RWPE2 (cell line): ENCODE measurements at regions not wholly inside any gene's neighbourhood (a gene's known extent, or its start where the extent isn't known, plus 50 kb on each side); places are given as distances from the start of the nearest gene placed in this dataset.

Experiments used
- ATAC-seq: fragments of 200-7000 bp; cut with Tn5 transposase; 3 replicates; pipeline ENCODE4 v1.9.1; 2021; ENCODE audit warnings: low read depth
- DNase-seq: peaks from one replicate; pipeline ENCODE4 v3.0.0-alpha.2; 2020; ENCODE audit warnings: low spot score
- H3K27ac ChIP-seq: fragments of 450-650 bp; 2 replicates; pipeline ENCODE4 v1.5.1; 2017; ENCODE audit warnings: mild to moderate bottlenecking; ENCODE audit not compliant: poor library complexity, severe bottlenecking
- H3K27me3 ChIP-seq: fragments of 250-450 bp; sonication (Bioruptor Pico); 2 replicates; pipeline ENCODE4 v1.5.1; 2021; ENCODE audit warnings: mild to moderate bottlenecking, moderate library complexity; ENCODE audit not compliant: insufficient read depth, poor library complexity, severe bottlenecking
- H3K36me3 ChIP-seq: fragments of 250-450 bp; sonication (Bioruptor Pico); 2 replicates; pipeline ENCODE4 v1.5.1; 2020; ENCODE audit warnings: low read depth, mild to moderate bottlenecking, moderate library complexity
- H3K4me1 ChIP-seq: fragments of 250-450 bp; sonication (Bioruptor Pico); 2 replicates; pipeline ENCODE4 v1.5.1; 2021; ENCODE audit warnings: mild to moderate bottlenecking, moderate library complexity; ENCODE audit not compliant: insufficient read depth, poor library complexity, severe bottlenecking
- H3K4me3 ChIP-seq: fragments of 250-450 bp; sonication (Bioruptor Pico); 2 replicates; pipeline ENCODE4 v1.5.1; 2021; ENCODE audit warnings: mild to moderate bottlenecking, moderate library complexity; ENCODE audit not compliant: severe bottlenecking
- H3K9me3 ChIP-seq: fragments of 250-450 bp; sonication (Bioruptor Pico); 2 replicates; pipeline ENCODE4 v1.5.1; 2021; ENCODE audit warnings: mild to moderate bottlenecking, moderate library complexity; ENCODE audit not compliant: severe bottlenecking
- TF ChIP-seq, protein P1 (sequence below): fragments of 450-650 bp; IDR thresholded peaks from one replicate; pipeline ENCODE4 v1.5.1; 2017; ENCODE audit warnings: mild to moderate bottlenecking, moderate library complexity; ENCODE audit not compliant: poor library complexity, severe bottlenecking

DNA sequence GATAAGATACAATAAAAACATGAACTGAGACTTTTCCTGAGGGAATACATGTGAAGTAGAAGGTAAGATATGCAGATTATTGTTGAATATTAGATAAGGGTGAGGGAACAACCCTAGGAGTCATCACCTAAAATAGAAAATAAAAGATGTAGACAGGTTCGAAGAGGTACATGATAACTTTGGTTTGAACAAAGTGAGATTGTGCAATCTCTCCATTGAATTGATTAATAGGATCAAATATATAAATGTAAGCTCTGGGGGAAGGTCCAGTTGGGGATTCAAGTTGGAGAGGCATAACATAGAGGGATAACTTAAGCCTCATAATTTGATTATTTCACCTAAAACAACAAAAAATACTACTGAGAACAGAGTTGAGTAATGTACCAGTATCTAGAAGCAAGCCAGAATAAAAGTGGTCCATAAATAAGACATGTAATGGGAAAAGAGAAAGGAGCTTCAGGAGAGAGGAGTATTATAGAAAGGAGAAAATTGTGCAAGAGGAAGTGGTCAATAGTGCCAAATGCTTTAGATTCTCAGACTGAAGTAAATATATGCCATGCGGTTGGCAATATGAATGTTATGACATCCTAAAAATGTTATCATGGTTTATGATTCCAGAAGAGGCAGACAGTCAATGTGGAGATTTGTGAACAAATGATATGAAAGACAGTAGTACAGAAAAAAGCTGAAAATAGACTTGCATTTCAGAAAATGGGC, 282.3 kb upstream of the CHRM2 start:
- no peak for DNase-seq
- TF ChIP-seq, protein P1, sequence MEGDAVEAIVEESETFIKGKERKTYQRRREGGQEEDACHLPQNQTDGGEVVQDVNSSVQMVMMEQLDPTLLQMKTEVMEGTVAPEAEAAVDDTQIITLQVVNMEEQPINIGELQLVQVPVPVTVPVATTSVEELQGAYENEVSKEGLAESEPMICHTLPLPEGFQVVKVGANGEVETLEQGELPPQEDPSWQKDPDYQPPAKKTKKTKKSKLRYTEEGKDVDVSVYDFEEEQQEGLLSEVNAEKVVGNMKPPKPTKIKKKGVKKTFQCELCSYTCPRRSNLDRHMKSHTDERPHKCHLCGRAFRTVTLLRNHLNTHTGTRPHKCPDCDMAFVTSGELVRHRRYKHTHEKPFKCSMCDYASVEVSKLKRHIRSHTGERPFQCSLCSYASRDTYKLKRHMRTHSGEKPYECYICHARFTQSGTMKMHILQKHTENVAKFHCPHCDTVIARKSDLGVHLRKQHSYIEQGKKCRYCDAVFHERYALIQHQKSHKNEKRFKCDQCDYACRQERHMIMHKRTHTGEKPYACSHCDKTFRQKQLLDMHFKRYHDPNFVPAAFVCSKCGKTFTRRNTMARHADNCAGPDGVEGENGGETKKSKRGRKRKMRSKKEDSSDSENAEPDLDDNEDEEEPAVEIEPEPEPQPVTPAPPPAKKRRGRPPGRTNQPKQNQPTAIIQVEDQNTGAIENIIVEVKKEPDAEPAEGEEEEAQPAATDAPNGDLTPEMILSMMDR = no peak
- no peaks in the 10 kb centered on the region for H3K9me3 ChIP-seq

DNA sequence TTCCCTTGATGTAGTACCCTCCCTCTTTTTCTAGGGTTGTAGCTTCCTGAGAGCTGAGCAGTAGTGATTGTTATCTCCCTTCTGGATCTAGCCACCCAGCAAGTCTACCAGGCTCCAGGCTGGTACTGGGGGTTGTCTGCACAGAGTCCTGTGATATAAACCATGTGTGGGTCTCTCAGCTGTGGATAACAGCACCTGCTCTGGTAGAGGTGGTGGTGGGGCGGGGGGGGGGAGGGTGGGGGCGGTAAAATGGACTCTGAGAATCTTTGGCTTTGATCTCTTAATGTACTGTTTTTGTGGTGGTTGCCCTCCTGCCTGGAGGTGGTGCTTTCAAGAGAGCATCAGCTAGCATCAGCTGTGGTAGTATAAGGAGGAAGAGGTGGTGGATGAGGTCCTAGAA, 302.0 kb upstream of the CHRM2 start:
- Histone ChIP-seq H3K9me3 (no peaks in the 10 kb centered on the region), H3K4me1 (no peaks in the 10 kb centered on the region), H3K4me3 (no peak overlapping the region), H3K27ac (no peak overlapping the region), H3K27me3 (no peaks in the 10 kb centered on the region), H3K36me3 (no peaks in the 10 kb centered on the region)
- DNase-seq = no peak
- TF ChIP-seq, protein P1 = no peak
- no peak for ATAC-seq

More for the DNA sequence above, 282.3 kb upstream of the CHRM2 start:
- H3K4me1 ChIP-seq = no peaks in the 10 kb centered on the region
- no peak overlapping the region for H3K27ac ChIP-seq
- H3K27me3 ChIP-seq = no peaks in the 10 kb centered on the region
- H3K4me3 ChIP-seq = no peak overlapping the region
- no peaks in the 10 kb centered on the region for H3K36me3 ChIP-seq
- ATAC-seq = no peak

DNA sequence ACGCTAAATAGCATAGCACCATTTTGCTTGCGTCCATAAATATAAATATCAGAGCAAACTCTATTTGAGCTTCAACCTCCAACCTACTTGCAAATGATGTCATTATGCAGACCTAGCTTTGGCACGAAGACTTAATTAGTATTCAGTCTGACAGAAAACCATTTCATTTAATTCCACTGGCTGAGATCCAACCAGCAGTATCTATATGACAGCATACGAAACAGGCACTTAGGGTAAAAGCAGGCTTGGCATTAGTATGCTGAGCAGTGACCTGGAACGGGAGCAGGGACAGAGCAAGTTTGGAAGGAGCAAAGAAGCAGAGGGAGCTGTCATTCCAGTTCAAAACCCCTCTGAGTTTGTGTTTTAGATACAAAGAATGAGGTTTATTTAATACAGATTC, 312.5 kb upstream of the CHRM2 start:
- ATAC-seq (no peak), DNase-seq (no peak)
- no peak overlapping the region for H3K4me3 ChIP-seq
- TF ChIP-seq, protein P1 = no peak
- H3K4me1 ChIP-seq = no peaks in the 10 kb centered on the region
- H3K27me3 ChIP-seq = no peaks in the 10 kb centered on the region
- no peaks in the 10 kb centered on the region for H3K9me3 ChIP-seq
- H3K27ac ChIP-seq = no peak overlapping the region
- no peaks in the 10 kb centered on the region for H3K36me3 ChIP-seq

DNA sequence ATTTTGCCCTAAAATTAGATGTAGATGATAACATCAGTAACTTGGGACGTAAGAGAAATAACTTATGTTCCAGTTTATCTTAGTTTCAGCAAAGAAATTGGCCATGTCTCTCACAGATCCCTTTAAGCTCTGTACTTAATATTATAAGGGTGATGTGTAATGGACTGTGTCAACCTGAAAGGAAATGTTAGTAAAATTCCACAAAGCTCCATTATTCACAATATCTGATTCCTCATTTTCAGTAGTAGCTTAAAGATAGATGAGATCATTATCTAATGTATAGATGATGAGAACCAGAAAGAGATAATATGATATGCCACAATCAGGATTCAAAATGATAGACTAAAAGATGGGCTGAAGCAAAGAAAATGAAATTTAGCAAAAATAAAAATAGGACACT, 316.8 kb upstream of the CHRM2 start:
- no peak for ATAC-seq
- TF ChIP-seq, protein P1 = no peak
- Histone ChIP-seq H3K4me3 (no peak overlapping the region), H3K36me3 (no peaks in the 10 kb centered on the region), H3K9me3 (peaks cover 1% of the 10 kb centered on the region), H3K27ac (no peak overlapping the region), H3K27me3 (no peaks in the 10 kb centered on the region), H3K4me1 (no peaks in the 10 kb centered on the region)
- no peak for DNase-seq

DNA sequence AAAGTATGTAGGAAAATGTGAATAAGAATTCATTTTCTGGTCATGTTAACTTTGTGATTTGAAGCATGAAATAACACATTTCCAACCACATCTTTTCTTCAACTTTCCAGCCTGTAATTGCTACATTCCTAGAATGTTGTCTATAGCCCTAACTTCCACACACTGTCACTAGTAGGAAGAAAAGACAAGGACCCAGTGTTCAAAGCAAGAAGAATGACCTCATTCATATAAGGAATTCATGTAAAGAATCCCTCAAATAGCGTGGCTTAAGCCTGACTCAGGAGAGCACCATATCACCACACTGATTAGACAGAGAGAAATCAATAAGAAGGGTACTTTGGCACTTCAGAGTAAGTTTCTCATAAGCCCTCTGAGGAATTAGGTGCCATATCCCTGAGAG, 318.7 kb upstream of the CHRM2 start:
- ATAC-seq (no peak), DNase-seq (no peak)
- no peaks in the 10 kb centered on the region for H3K4me1 ChIP-seq
- peaks cover 1% of the 10 kb centered on the region for H3K9me3 ChIP-seq
- no peaks in the 10 kb centered on the region for H3K36me3 ChIP-seq
- H3K27ac ChIP-seq = no peak overlapping the region
- peaks cover 7% of the 10 kb centered on the region for H3K27me3 ChIP-seq
- H3K4me3 ChIP-seq = no peak overlapping the region
- TF ChIP-seq, protein P1 = no peak
